H1 (cell line): ENCODE measurements at regions not wholly inside any gene's neighbourhood (a gene's known extent, or its start where the extent isn't known, plus 50 kb on each side); places are given as distances from the start of the nearest gene placed in this dataset.

Experiments
- CTCF ChIA-PET: fragments of 300-600 bp; sonication (Branson Sonifier 250); formaldehyde crosslinking; loops from one replicate; lab custom pipeline; 2021; ENCODE audit not compliant: partially characterized antibody; lab: Charles Lee
- POLR2A ChIA-PET: fragments of 300-600 bp; sonication (Branson Sonifier 250); formaldehyde crosslinking; loops from one replicate; lab custom pipeline; 2021; ENCODE audit warnings: inconsistent platforms; ENCODE audit not compliant: partially characterized antibody; lab: Charles Lee
- DNase-seq, 2 experiments: peaks; one replicate each; pipeline versions ENCODE4 v3.0.0 to v3.0.0-alpha.2; 2010 to 2022; ENCODE audit warnings: low spot score in 2 of 2, low read depth in 1 of 2, mixed read lengths in 1 of 2
- FAIRE-seq: peaks from 2 replicates; lab custom pipeline; 2011; peaks lifted over from hg19 to GRCh38; lab: Jason Lieb, UNC
- H2AFZ ChIP-seq: 2 replicates; pipeline ENCODE4 v1.8.1; 2012; ENCODE audit warnings: low read length, inconsistent platforms
- H2AK5ac ChIP-seq: 2 replicates; pipeline ENCODE4 v1.6.1; 2013; ENCODE audit warnings: low read depth, low read length
- H2BK120ac ChIP-seq: replicated peaks from 2 replicates; pipeline ENCODE3; 2013; ENCODE audit warnings: low read depth, low read length, inconsistent platforms
- H2BK12ac ChIP-seq: 2 replicates; pipeline ENCODE4 v1.6.1; 2013; ENCODE audit warnings: low read depth, low read length
- H2BK15ac ChIP-seq: 2 replicates; pipeline ENCODE4 v1.6.1; 2013; ENCODE audit warnings: low read length
- H2BK20ac ChIP-seq: 2 replicates; pipeline ENCODE4 v1.6.1; 2013; ENCODE audit warnings: low read length
- H2BK5ac ChIP-seq: 2 replicates; pipeline ENCODE4 v1.6.1; 2013; ENCODE audit warnings: low read depth, low read length
- H3K14ac ChIP-seq: 2 replicates; pipeline ENCODE4 v1.6.1; 2013; ENCODE audit warnings: inconsistent platforms; ENCODE audit not compliant: insufficient read length
- H3K18ac ChIP-seq: 2 replicates; pipeline ENCODE4 v1.6.1; 2013; ENCODE audit warnings: low read length; ENCODE audit errors: extremely low read depth
- H3K23ac ChIP-seq: 2 replicates; pipeline ENCODE4 v1.6.1; 2013; ENCODE audit warnings: inconsistent platforms; ENCODE audit not compliant: insufficient read length
- H3K23me2 ChIP-seq: 2 replicates; pipeline ENCODE4 v1.6.1; 2013; ENCODE audit warnings: low read depth, low read length
- H3K27ac ChIP-seq: 2 replicates; pipeline ENCODE4 v1.6.1; 2011; ENCODE audit warnings: low read depth, low read length, inconsistent platforms
- H3K27me3 ChIP-seq, 4 experiments: replicated peaks in 1 of 4; 1 replicate in 1 of 4; 2 replicates in 3 of 4; pipeline versions ENCODE4 v1.6.1 to v1.8.1; 2011 to 2013; ENCODE audit warnings: low read length in 3 of 4, mild to moderate bottlenecking in 3 of 4, inconsistent platforms in 2 of 4, mixed read lengths in 2 of 4, moderate library complexity in 1 of 4; ENCODE audit not compliant: control insufficient read depth in 3 of 4, insufficient read depth in 3 of 4; ENCODE audit errors: extremely low read depth in 1 of 4
- H3K36me3 ChIP-seq, 4 experiments: 2 replicates each; pipeline versions ENCODE4 v1.6.1 to v1.8.1; 2011 to 2013; ENCODE audit warnings: mild to moderate bottlenecking in 4 of 4, low read length in 3 of 4, moderate library complexity in 2 of 4, control low read depth in 1 of 4, inconsistent platforms in 1 of 4; ENCODE audit not compliant: insufficient read depth in 4 of 4, control insufficient read depth in 2 of 4
- H3K4ac ChIP-seq: replicated peaks from 2 replicates; pipeline ENCODE3; 2013; ENCODE audit warnings: low read length, low read depth, mixed read lengths, inconsistent platforms; ENCODE audit not compliant: insufficient read length
- H3K4me1 ChIP-seq, 4 experiments: replicated peaks in 1 of 4; 1 replicate in 1 of 4; 2 replicates in 3 of 4; pipeline versions ENCODE4 v1.6.1 to v1.8.1; 2011 to 2013; ENCODE audit warnings: low read length in 3 of 4, inconsistent platforms in 2 of 4, mixed read lengths in 1 of 4; ENCODE audit not compliant: insufficient read depth in 4 of 4, control insufficient read depth in 3 of 4
- H3K4me2 ChIP-seq, 2 experiments: 2 replicates each; pipeline versions ENCODE4 v1.6.1 to v1.8.1; 2011 to 2013; ENCODE audit warnings: low read depth in 2 of 2, low read length in 2 of 2, control low read depth in 1 of 2, inconsistent platforms in 1 of 2, mild to moderate bottlenecking in 1 of 2; ENCODE audit not compliant: insufficient read depth in 1 of 2
- H3K4me3 ChIP-seq, 4 experiments: fragments of 200-600, 300-600 bp in 1 of 4; sonication (generic), shearing (Covaris generic), sonication (Bioruptor Twin) in 1 of 4; 2 replicates each; pipeline versions ENCODE4 v1.5.1 to v1.8.1; 2011 to 2016; ENCODE audit warnings: low read length in 4 of 4, low read depth in 3 of 4, control low read depth in 2 of 4, inconsistent platforms in 2 of 4, mild to moderate bottlenecking in 2 of 4, mixed read lengths in 1 of 4, moderate library complexity in 1 of 4; ENCODE audit not compliant: insufficient read depth in 2 of 4; ENCODE audit errors: extremely low read depth in 1 of 4
- H3K56ac ChIP-seq: replicated peaks from 2 replicates; pipeline ENCODE3; 2013; ENCODE audit warnings: low read depth, mild to moderate bottlenecking, mixed read lengths, low read length, inconsistent platforms; ENCODE audit not compliant: insufficient read length
- H3K79me1 ChIP-seq: 2 replicates; pipeline ENCODE4 v1.6.1; 2013; ENCODE audit warnings: low read depth, low read length, control low read depth
- H3K79me2 ChIP-seq, 2 experiments: 2 replicates each; pipeline versions ENCODE4 v1.6.1 to v1.8.1; 2012 to 2013; ENCODE audit warnings: low read length in 2 of 2, mild to moderate bottlenecking in 2 of 2, inconsistent platforms in 1 of 2; ENCODE audit not compliant: insufficient read depth in 2 of 2, control insufficient read depth in 1 of 2
- H3K9ac ChIP-seq, 4 experiments: replicated peaks in 1 of 4; 1 replicate in 1 of 4; 2 replicates in 3 of 4; pipeline versions ENCODE4 v1.6.1 to v1.8.1; 2011 to 2013; ENCODE audit warnings: low read depth in 3 of 4, low read length in 3 of 4, control low read depth in 2 of 4, mild to moderate bottlenecking in 2 of 4, moderate library complexity in 2 of 4, inconsistent platforms in 1 of 4; ENCODE audit errors: extremely low read depth in 1 of 4
- H3K9me3 ChIP-seq, 2 experiments: 2 replicates each; pipeline versions ENCODE4 v1.6.1 to v1.8.1; 2012 to 2013; ENCODE audit warnings: mild to moderate bottlenecking in 2 of 2, moderate library complexity in 2 of 2, control low read depth in 1 of 2, inconsistent platforms in 1 of 2, low read depth in 1 of 2, low read length in 1 of 2, mixed read lengths in 1 of 2; ENCODE audit not compliant: insufficient read depth in 2 of 2
- H4K20me1 ChIP-seq, 2 experiments: replicated peaks in 1 of 2; 2 replicates each; pipeline versions ENCODE3 to v1.8.1; 2011 to 2013; ENCODE audit warnings: inconsistent platforms in 2 of 2, low read length in 2 of 2, mild to moderate bottlenecking in 1 of 2; ENCODE audit not compliant: insufficient read depth in 2 of 2, control insufficient read depth in 1 of 2
- H4K5ac ChIP-seq: 2 replicates; pipeline ENCODE4 v1.6.1; 2013; ENCODE audit warnings: low read length, low read depth, mixed read lengths, inconsistent platforms; ENCODE audit not compliant: insufficient read length
- H4K8ac ChIP-seq: 2 replicates; pipeline ENCODE4 v1.8.0; 2013; ENCODE audit warnings: mild to moderate bottlenecking, moderate library complexity, low read length, inconsistent platforms; ENCODE audit not compliant: insufficient read depth; ENCODE audit errors: extremely low read depth
- H4K91ac ChIP-seq: replicated peaks from 2 replicates; pipeline ENCODE3; 2013; ENCODE audit warnings: low read length, mixed read lengths, inconsistent platforms; ENCODE audit not compliant: insufficient read length
- EP300 ChIP-seq, 2 experiments: IDR thresholded peaks; 1 replicate in 1 of 2; 2 replicates in 1 of 2; pipeline ENCODE4 v1.6.1; 2011 to 2012; ENCODE audit warnings: low read depth in 2 of 2, low read length in 2 of 2, mild to moderate bottlenecking in 2 of 2, borderline replicate concordance in 1 of 2, inconsistent platforms in 1 of 2, moderate library complexity in 1 of 2
- GABPA ChIP-seq: IDR thresholded peaks from 2 replicates; pipeline ENCODE4 v1.6.1; 2011; ENCODE audit warnings: mild to moderate bottlenecking, low read length, moderate library complexity, borderline replicate concordance; ENCODE audit not compliant: insufficient read depth
- JUND ChIP-seq: IDR thresholded peaks from 2 replicates; pipeline ENCODE4 v1.6.1; 2011; ENCODE audit warnings: mild to moderate bottlenecking, improper control_type of control experiment, low read length
- KDM1A ChIP-seq: fragments of 200-600, 300-600 bp; sonication (generic); IDR thresholded peaks from 2 replicates; pipeline ENCODE4 v1.7.1; 2016; ENCODE audit warnings: mild to moderate bottlenecking, low read length, borderline replicate concordance
- POLR2A ChIP-seq, 2 experiments: IDR thresholded peaks; 1 replicate in 1 of 2; 2 replicates in 1 of 2; pipeline ENCODE4 v1.6.1; 2011; ENCODE audit warnings: low read depth in 2 of 2, low read length in 2 of 2, mild to moderate bottlenecking in 2 of 2; ENCODE audit errors: control extremely low read depth in 1 of 2
- ZNF274 ChIP-seq: IDR thresholded peaks from 2 replicates; pipeline ENCODE4 v1.7.0; 2012; ENCODE audit warnings: low read length, borderline replicate concordance; ENCODE audit errors: extremely low read depth
- WGBS, 2 experiments: shearing (Covaris generic) in 1 of 2; methylation state at CpG; one replicate each; pipeline versions ENCODE4 v1.1.6 to v1.1.7; 2013 to 2015; ENCODE audit warnings: low lambda C conversion rate in 2 of 2, mixed read lengths in 2 of 2, inconsistent platforms in 1 of 2, low coverage in 1 of 2, missing lambda C conversion rate in 1 of 2; ENCODE audit not compliant: insufficient replicate concordance in 2 of 2, insufficient coverage in 1 of 2, insufficient read length in 1 of 2; ENCODE audit errors: extremely low coverage in 1 of 2, missing lambda C conversion rate in 1 of 2; 5-methylcytosine and 5-hydroxymethylcytosine counted together
- TF ChIP-seq, protein P1 (sequence below): IDR thresholded peaks from 2 replicates; pipeline ENCODE4 v1.6.1; 2012; ENCODE audit warnings: low read length, inconsistent platforms
- TF ChIP-seq, protein P2 (sequence below), 3 experiments: IDR thresholded peaks; 1 replicate in 2 of 3; 2 replicates in 1 of 3; pipeline versions ENCODE4 v1.5.1 to v1.6.1; 2011; ENCODE audit warnings: low read length in 3 of 3, mild to moderate bottlenecking in 3 of 3, inconsistent platforms in 2 of 3, low read depth in 1 of 3, moderate library complexity in 1 of 3; ENCODE audit not compliant: insufficient read depth in 1 of 3; ENCODE audit errors: control extremely low read depth in 1 of 3
- TF ChIP-seq, protein P3 (sequence below): IDR thresholded peaks from 2 replicates; pipeline ENCODE4 v1.6.1; 2012; ENCODE audit warnings: inconsistent platforms

DNA sequence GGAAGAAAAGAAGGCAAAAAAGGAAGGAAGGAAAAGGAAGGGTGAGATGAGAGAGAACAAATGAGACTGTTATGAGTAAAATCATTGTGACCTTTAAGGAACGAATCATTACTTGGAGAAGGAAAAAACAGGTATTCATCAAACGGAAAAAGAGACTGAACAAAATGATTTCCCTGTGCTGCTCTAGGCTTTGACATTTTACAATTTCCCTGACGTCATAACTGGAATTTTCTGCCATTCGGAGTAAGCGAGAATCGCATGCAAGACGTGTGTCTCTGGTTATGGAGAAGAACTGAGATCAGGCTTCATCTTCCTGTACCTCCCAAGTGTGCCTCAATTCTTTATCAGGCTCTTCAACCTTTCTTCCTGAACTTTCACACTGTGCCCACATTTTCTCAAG is 534.7 kb upstream of the KLHL29 start:
- H3K4me3 ChIP-seq: no peak overlapping the region
- no peaks in the 10 kb centered on the region for H3K23me2 ChIP-seq
- no peak overlapping the region for H3K4me2 ChIP-seq
- no peak overlapping the region for H4K91ac ChIP-seq
- H3K27me3 ChIP-seq: no peaks in the 10 kb centered on the region
- H2BK15ac ChIP-seq: no peak overlapping the region
- no peak overlapping the region for H3K23ac ChIP-seq
- 91% methylated on average over 7 of the region's 7 CpGs; no CpG with 5 or more reads in 1 of the 2 experiments for WGBS, 2 experiments
- no peak overlapping the region for H4K8ac ChIP-seq
- H2AFZ ChIP-seq: no peak overlapping the region
- H3K14ac ChIP-seq: no peak overlapping the region
- H3K18ac ChIP-seq: no peak overlapping the region
- H4K5ac ChIP-seq: no peak overlapping the region
- ChIA-PET CTCF (no interaction called here), POLR2A (no interaction called here)
- no peaks in the 10 kb centered on the region for H3K36me3 ChIP-seq
- H3K56ac ChIP-seq: no peak overlapping the region
- no peak overlapping the region for H3K4ac ChIP-seq
- H2BK12ac ChIP-seq: no peak overlapping the region
- no peak overlapping the region for H2BK5ac ChIP-seq
- H3K9ac ChIP-seq: no peak overlapping the region
- H3K27ac ChIP-seq: no peak overlapping the region
- H2BK20ac ChIP-seq: no peak overlapping the region
- FAIRE-seq (no peak), DNase-seq (no peak)
- H4K20me1 ChIP-seq: no peaks in the 10 kb centered on the region
- no peaks in the 10 kb centered on the region for H3K79me2 ChIP-seq
- H3K9me3 ChIP-seq: peaks cover 0 to 2% of the 10 kb centered on the region in 2 experiments; a peak in 1 of 4 replicates
- H3K79me1 ChIP-seq: no peaks in the 10 kb centered on the region
- H3K4me1 ChIP-seq: no peaks in the 10 kb centered on the region; a peak in 1 of 7 replicates
- no peak overlapping the region for H2AK5ac ChIP-seq
- H2BK120ac ChIP-seq: no peak overlapping the region
- no peak for TF ChIP-seq EP300 (IDR thresholded peaks at IDR 0.05; ENCODE audit: borderline replicate concordance in 1 of 2, low read depth in 2 of 2, low read length in 2 of 2)
- TF ChIP-seq POLR2A (IDR thresholded peaks at IDR 0.05; ENCODE audit: control extremely low read depth in 1 of 2, low read depth in 2 of 2, low read length in 2 of 2): no peak
- TF ChIP-seq GABPA: no peak
- TF ChIP-seq JUND: no peak
- TF ChIP-seq KDM1A: no peak
- TF ChIP-seq, protein P1, sequence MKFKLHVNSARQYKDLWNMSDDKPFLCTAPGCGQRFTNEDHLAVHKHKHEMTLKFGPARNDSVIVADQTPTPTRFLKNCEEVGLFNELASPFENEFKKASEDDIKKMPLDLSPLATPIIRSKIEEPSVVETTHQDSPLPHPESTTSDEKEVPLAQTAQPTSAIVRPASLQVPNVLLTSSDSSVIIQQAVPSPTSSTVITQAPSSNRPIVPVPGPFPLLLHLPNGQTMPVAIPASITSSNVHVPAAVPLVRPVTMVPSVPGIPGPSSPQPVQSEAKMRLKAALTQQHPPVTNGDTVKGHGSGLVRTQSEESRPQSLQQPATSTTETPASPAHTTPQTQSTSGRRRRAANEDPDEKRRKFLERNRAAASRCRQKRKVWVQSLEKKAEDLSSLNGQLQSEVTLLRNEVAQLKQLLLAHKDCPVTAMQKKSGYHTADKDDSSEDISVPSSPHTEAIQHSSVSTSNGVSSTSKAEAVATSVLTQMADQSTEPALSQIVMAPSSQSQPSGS: no peak
- TF ChIP-seq, protein P2, sequence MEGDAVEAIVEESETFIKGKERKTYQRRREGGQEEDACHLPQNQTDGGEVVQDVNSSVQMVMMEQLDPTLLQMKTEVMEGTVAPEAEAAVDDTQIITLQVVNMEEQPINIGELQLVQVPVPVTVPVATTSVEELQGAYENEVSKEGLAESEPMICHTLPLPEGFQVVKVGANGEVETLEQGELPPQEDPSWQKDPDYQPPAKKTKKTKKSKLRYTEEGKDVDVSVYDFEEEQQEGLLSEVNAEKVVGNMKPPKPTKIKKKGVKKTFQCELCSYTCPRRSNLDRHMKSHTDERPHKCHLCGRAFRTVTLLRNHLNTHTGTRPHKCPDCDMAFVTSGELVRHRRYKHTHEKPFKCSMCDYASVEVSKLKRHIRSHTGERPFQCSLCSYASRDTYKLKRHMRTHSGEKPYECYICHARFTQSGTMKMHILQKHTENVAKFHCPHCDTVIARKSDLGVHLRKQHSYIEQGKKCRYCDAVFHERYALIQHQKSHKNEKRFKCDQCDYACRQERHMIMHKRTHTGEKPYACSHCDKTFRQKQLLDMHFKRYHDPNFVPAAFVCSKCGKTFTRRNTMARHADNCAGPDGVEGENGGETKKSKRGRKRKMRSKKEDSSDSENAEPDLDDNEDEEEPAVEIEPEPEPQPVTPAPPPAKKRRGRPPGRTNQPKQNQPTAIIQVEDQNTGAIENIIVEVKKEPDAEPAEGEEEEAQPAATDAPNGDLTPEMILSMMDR (IDR thresholded peaks at IDR 0.05; ENCODE audit: control extremely low read depth in 1 of 3, insufficient read depth in 1 of 3, low read depth in 1 of 3, low read length in 3 of 3): no peak
- TF ChIP-seq, protein P3, sequence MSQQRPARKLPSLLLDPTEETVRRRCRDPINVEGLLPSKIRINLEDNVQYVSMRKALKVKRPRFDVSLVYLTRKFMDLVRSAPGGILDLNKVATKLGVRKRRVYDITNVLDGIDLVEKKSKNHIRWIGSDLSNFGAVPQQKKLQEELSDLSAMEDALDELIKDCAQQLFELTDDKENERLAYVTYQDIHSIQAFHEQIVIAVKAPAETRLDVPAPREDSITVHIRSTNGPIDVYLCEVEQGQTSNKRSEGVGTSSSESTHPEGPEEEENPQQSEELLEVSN: no peak
- TF ChIP-seq ZNF274: no peak
